ENCODE measurements at regions not wholly inside any gene's neighbourhood (a gene's known extent, or its start where the extent isn't known, plus 50 kb on each side); places are given as distances from the start of the nearest gene placed in this dataset.

DNA sequence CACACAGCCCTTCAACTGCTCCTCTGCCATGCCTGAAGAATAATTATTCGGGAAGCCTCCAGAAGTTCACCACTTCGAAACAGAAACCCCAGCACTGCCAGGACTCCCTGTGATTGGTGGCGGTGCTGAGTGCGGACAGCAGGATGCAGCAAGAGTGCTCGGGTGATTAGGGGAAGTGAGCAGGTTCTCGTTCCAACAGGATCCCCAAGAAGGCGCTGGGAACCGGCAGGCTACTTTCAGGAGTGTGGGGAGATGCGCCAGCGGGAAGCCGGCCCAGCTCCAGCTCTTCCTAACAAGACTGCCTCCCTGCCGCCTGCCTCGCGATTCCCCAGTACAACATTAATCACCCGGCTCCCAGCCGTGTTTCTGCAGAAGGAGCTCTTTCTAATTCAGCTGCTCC is 630.2 kb downstream of the BRD1 start:
- TF ChIP-seq, protein P1, sequence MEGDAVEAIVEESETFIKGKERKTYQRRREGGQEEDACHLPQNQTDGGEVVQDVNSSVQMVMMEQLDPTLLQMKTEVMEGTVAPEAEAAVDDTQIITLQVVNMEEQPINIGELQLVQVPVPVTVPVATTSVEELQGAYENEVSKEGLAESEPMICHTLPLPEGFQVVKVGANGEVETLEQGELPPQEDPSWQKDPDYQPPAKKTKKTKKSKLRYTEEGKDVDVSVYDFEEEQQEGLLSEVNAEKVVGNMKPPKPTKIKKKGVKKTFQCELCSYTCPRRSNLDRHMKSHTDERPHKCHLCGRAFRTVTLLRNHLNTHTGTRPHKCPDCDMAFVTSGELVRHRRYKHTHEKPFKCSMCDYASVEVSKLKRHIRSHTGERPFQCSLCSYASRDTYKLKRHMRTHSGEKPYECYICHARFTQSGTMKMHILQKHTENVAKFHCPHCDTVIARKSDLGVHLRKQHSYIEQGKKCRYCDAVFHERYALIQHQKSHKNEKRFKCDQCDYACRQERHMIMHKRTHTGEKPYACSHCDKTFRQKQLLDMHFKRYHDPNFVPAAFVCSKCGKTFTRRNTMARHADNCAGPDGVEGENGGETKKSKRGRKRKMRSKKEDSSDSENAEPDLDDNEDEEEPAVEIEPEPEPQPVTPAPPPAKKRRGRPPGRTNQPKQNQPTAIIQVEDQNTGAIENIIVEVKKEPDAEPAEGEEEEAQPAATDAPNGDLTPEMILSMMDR (IDR thresholded peaks at IDR 0.05; ENCODE audit: low read depth, low read length, poor library complexity, severe bottlenecking): no peak
- no peak for TF ChIP-seq EZH2phosphoT487 (IDR thresholded peaks at IDR 0.05; ENCODE audit: borderline replicate concordance, low read length)
